Smooth muscle cell of the brain vasculature (primary cell): ENCODE measurements at regions not wholly inside any gene's neighbourhood (a gene's known extent, or its start where the extent isn't known, plus 50 kb on each side); places are given as distances from the start of the nearest gene placed in this dataset.
"Not testable (repeated sequence)": the region's sequence is repeated elsewhere in the genome, so short reads cannot be mapped to it uniquely, and the experiment has no call there.

ENCODE experiments used
- DNase-seq: peaks from one replicate; pipeline ENCODE4 v3.0.0-alpha.2; 2012; ENCODE audit warnings: low read depth, low spot score

DNA sequence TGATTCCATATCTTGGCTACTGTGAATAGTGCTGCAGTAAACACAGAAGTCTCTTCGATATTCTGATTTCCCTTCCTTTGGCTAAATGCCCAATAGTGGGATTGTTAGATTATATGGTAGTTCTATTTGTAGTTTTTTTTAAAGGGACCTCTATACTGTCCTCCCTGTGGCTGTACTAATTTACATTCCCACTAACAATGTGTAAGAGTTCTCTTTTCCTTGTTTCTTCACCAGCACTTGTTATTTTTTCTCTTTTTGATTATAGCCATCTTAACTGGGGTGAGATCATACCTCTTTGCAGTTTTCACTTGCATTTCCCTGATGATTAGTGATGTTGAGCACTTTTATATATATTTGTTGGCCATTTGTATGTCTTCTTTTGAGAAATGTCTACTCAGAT is 102.0 kb downstream of the CARTPT start:
- DNase-seq, result no peak

DNA sequence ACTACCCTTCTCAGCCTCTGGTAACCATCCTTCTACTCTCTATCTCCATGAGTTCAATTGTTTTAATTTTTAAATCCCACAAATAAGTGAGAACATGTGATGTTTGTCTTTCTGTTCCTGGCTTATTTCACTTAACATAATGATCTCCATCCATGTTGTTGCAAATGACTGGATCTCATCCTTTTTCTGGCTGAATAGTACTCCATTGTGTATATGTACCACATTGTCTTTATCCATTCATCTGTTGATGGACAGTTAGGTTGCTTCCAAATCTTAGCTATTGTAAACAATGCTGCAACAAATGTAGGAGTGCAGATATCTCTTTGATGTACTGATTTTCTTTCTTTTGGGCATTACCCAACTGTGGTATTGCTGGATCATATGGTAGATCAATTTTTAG is 103.0 kb downstream of the CARTPT start:
- not testable (repeated sequence) for DNase-seq

DNA sequence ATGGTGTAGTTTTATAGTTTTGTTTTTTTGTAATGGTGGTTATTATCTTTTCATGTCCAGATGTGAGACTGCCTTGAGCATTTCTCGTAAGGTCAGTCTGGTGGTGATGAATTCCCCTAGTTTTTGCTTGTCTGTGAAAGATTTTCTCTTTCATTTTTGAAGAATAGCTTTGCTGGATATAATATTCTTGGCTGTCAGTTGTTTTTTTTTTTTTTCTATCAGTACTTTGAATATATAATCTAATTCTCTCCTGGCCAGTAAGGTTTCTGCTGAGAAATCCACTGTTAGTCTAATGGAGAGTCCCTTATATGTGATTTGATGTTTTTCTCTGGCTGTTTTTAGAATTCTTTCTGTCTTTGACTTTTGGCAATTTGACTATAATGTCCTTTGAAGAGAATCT is 106.9 kb downstream of the CARTPT start:
- DNase-seq, result no peak

DNA sequence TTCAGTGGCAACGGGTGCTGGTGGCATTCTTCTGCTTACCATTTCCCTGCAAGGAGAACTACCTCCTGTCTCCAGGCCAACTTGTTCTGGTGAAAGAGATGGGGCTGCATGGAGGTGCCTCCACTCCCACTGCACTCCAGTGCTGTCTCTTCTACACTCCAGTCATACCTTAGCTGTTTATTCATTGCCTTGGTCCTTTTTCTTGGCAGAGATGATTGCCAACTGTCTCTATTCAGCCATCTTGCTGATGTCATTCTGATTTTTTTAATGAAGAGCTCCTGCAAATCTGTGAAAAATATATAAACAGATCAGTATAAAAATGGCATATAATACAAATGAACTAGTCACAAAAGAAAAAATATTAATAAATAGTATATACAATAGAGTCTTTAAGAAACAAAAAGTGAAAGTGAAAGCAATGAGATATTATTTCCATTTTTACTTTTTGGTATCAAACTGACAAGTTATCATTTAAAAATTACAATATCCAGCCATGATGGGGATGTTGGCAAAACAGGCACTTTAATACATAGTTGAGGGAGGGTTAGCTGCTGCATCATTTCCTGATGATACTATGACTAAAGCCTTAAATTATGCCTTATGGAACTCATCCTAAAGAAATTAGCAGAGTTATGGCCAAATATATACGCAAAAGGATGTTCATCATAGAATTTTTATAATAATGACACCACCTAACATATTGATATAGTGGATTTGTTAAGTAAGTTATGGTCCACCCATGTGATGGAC is 109.4 kb downstream of the CARTPT start:
- DNase-seq, result no peak

DNA sequence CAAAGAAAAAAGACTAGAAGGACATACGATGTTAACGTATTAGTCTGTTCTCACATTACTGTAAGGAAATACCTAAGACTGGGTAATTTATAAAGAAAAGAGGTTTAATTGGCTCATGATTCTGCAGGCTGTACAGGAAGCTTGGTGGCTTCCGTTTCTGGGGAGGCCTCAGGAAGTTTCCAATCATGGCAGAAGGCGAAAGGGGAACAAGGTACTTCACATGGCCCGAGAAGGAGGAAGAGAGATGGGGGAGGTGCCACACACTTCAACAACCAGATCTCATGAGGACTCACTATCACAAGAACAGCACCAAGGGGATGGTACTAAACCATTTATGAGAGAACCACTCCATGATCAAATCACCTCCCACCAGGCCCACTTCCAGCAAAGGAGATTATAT is 110.1 kb downstream of the CARTPT start:
- DNase-seq, result no peak

DNA sequence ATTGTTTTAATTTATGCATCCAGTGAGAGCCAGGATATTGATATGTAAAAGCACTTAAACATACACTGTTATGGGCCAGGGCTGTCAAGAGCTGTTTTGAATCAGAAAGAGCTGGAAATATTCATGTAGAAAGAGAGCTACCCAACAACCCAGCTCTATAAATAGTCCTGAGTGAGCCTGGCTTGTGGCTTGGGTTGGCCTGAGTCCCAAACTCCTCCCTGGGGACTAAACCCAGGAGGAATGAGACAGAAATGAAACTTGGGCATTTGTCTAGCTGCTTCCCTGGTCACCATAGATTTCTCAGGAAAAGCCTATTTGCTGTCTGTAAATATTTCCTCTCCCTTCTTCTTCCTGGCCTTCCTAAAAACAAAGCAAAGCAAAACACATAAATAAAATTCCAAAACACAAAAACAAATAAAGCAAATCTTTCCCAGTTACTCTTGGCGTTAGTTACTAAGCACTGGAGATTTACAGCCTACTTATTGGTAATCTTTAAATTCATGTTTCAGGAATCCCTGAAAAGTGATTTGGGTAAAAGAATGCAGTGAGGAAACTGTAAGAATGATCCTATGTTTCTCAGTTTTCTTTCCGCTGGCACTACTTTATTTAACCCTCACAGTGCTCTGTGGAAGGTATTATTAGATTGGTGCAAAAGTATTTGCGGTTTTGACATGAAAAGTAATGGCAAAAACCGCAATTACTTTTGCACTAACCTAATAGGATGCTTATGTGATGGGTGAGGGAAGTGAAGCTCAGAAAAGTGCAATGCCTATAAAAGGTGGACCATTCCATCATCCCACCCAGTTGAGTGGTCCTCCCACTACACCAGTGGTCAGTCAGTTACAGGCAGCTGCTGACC is 111.8 kb downstream of the CARTPT start:
- DNase-seq, result peak; percentile 57

DNA sequence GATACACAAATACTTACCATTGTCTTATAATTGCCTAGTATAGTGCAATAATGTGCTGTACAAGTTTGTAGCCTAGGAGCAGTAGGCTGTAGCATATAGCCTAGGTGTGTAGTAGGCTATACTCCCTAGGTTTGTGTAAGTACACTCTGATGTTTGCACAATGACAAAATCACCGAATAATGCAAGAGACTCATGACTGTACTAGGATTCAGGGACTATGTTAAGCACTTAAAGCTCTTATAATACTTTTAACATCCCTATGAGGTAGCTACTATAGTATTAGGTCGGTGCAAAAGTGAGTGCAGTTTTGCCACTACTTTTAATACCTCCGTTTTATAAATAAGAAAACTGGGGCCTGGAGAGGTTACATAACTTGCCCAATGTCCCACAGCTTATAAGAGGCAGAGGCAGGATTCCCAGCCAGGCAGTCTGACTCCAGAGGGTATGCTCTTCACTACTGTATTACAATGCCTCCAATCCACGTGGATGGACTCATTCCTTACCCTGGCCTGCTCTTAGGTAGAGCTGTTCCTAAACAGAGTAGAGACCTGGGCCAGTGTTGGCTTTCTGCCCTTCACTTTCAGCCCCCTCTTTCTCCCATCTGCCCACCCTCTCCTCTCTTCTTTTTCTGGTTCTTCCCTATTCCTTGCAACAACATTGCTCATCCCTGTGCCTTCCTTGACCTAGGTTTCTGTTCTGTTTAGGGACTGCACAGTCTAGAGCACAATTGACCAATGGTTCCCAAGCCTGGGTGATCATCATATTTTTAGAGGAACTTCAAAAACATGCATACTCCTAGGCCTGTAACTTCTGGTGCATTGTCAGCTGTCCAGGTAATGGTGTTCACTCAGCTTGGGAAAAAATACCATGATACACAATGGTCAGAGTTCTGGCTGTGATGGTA is 114.0 kb downstream of the CARTPT start:
- no peak for DNase-seq

DNA sequence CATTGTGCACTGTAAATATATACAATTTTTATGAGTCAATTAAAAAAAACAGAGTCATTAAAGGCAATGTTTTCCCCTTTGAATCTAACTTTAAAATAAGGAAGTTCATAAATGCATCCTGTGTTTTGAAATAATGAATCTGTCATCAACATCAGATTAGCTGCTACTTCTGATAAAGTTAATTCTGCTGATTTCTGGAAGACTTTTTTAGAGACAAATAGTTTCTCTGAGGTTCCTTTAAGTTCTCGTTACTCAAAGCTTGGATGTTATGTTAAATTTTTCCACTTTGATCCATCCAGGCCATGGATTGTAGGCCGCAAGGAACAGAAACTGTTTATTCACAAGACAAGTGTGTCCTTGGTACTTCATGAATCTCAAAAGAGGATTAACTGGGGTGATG is 115.5 kb downstream of the CARTPT start:
- DNase-seq, result no peak

DNA sequence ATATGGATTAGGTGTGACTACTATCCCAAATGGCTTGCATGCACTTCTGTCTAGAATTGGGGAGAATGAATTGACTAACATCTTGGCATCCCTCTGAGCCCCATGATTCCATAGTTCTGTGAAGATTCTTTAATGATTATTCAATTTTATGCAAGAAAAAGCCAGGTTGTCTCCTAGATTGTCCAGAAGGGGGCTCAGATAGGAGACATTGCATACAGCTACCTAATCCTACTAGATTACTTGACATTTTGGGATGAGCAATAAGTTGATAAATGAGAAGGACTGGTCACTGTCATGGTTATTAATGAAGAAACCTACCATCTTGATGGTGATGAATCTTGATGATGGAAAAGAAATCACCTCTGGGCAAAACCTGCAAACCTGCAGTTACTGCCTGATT is 117.0 kb downstream of the CARTPT start:
- DNase-seq, result no peak

DNA sequence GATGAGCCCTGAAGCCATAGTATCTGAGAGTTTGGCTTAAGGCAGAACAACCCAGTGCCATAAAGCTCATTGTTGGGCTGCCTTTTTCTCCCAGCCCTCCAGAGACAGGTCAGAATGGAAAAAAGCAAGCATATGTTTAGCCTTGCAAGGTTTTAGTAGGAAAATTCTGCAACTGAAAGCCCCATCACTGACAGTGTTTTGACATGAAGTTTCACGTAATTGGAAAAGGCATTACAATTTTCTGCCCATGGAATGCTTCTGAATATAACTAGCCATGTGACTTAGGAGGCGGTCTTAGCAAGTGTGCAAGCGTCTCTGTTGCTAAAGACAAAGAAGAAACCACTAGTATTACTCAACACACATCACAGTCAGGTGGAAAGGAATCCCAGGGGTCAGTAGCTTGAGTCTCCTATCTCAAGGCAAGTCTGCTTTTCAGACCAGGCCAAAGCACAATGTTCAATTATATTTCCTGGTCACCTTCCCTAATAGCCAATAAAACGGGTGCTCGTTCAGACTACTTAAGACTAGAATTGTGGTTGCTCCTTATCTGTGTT is 117.6 kb downstream of the CARTPT start:
- no peak for DNase-seq

DNA sequence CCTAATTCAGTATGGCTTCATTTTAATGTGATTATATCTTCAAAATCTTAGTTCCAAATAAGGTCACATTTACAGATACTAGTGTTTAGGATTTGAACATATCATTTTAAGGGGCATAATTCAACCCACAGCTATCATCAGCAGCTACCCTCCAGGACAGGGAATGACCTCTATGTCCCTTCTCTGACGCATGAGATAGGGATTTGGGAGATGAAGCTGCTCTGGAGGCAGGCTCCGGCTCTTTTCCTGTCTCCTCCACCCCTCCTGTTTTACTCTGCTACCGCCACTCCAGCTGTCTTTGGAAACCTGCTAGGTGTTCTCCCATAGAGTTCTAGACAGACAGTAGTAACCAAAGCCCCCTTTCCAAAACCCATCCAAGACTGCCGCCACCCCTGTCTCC is 119.2 kb downstream of the CARTPT start:
- no peak for DNase-seq

DNA sequence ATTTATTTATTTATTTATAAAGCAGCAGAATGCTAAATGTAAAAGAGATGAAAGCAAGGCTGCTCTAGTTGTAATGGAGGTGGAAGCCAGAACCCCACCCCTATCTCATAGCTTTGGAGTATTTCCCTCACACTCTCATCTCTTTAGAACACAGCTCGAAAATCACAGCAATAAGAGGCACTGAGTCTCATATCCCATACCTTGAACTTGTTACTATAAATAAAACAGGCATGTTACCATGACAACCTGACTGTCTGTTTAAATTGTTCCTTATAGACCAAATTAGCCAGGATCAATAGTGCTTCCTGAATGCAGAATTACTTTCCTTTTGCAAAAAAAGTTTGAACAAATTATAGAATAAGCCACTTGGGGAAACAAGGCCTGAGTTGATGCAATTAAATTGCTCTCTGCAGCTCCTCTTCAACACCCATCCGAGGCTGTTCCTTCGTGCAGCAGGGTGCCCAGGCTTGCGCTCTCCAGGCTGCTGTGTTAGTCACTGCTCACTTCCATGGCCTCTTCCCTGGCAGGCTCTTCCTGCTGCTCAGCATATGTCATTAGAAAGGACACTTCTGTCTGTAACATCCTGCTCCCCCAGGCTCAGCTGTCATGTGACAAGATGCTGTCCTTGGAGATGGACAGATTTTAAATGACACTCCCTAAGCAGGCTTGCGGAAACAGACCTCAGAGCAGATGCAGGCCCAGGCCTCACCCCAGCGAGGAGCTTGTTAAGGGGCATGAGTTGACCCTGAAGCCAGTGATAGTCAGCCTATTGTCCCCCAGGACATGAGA is 120.2 kb downstream of the CARTPT start:
- no peak for DNase-seq

DNA sequence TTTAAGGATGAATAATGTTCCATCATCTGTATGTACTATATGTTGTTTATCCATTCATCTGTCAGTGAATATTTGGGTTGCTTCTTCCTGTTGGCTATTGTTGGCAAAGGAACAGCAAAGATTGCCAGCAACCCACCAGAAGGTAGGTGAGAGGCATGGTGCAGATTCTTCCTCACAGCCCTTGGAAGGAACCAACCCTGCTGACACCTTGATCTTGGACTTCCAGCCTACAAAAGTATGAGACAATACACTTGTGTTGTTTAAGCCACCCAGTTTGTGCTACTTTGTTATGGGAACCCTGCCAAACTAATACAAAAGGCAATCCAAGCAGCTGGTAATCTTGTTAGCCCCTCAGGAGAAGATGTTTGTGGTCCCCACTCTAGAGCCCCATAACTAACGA is 122.0 kb downstream of the CARTPT start:
- DNase-seq, result no peak

DNA sequence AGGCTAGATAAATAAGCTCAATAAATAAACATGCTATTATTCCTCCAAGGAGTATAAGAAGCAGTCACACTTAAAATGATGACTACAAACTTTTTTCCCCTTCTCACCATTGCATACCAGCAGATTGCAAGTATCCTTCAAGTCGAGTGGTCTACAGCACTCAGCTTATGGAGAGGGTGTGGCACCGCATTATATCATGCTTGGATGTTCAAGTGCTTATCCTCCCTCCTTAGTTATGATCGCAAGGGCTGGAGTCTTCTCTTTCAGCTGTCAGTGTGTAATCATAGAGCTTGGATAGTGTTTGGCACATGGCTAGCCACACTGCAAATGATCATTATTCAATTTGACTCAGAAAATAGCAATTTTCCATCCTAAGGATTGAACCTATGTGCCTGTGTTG is 124.0 kb downstream of the CARTPT start:
- no peak for DNase-seq

DNA sequence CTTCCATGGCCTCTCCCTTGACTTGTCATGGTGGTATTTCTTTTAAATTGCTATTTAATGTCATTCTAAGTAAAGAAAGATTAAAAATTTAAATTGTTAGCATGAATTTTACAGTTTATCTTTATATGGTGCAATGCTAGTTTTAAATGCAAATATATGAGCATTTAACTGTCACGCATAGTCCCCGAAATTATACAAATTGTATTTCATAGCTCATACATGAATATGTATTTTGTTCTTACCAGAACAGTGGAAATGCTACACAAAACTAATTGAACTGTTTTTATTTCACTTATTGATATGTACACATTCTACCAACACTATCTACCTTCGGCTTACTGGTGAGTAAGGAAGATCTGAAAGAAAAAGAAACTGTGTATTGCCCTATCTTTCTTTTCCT is 125.8 kb downstream of the CARTPT start:
- DNase-seq, result no peak

DNA sequence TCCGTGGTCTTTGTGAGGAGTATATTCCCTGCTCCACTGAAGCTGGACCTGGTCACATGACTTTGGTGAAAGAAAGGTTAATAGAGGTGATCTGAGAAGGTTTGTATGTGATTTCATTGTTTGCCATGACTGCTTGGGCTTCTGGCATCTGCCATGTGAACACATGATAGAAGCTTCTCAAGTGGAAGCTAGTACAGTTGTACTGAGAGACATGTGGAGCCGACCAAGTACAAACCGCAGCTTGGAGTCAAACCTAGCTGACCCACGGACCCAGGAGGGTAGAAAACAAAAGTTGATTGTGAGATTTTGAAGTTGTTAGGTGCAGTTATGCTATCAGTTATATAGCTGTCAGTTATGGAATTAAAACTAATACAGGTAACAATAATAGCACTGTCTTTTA is 140.4 kb downstream of the CARTPT start:
- no peak for DNase-seq

DNA sequence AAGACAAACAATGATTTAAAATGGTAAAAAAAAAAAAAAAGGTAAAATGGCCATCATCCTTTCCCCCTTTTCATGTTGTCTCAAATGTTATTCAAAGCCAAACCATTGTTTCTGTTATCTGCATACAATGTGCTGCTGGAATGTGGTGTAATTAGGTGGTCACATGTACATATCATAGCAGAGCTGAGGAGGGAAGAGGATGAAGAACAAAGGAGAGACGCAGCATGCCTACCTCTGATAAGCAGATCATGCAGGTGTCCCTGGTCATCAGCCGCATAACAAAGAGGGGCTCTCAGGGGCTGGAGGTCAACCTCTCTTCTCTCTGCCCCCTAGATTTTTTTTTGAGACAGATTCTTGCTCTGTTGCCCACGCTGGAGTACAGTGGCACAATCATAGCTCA is 141.0 kb downstream of the CARTPT start:
- DNase-seq, result no peak

DNA sequence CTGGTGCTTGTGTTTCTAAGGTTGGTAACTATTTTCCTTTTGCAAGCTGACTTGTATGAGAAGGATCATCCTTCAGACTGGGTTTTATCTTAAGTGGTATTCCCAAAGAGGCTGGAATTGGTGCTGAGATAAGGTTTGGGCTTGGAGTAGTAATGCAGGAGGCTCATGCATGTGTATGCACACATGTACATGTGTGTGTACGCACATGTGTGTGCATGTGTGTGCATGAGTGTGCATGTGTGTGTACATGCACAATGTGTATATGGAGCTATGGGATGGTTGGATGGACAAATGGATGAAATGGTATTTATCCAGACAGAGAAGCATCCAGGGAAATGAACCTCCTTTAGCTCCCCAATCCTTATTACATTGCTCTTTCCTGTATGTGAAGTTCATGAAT is 142.6 kb downstream of the CARTPT start:
- no peak for DNase-seq

DNA sequence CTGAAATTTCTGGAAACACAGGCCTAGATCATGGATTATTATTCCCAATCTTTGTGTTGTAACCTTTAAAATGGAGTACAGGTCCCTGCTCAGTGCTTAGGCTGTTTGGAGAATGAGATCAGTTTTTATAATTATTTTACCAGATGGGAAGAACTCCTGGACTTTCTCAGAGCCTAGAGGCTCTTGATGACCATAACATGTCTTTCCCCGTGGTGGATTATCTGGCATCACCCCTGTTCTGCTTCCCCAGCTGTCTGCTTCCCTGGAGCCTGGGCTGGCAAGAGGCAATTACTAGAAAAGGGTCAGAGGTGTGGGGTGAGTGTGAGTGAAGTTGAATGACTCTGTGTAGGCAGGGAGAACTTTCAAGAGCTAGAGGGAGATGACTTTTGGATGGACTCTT is 143.0 kb downstream of the CARTPT start:
- no peak for DNase-seq

DNA sequence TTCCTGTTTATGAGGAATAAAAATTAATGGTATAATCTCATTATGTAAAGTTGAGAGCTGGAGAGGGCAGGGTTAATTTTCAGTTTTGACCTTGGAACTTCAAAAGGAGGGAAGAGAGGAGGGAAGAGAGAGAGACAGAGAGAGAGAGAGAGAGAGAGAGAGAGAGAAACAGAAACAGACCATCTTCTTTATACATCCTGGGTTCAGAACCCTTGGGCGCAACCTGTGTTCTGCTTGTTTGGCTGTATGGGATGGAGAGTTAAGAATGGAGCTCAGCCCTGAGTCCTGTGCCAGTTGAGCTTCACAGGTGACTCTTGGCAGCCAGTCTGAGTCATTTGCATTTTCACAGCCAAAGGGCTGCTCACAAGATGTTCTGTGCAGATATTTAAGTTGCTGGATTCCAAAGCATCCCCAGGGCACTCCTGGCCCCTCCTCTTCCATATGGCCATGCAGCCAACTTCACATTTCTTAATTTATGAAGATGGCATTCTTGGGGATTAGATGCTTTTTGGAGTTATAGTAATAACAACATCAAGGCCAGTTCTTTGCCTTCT is 143.5 kb downstream of the CARTPT start:
- no peak for DNase-seq
